Neural crest cell (in vitro differentiated cells): ENCODE measurements at regions not wholly inside any gene's neighbourhood (a gene's known extent, or its start where the extent isn't known, plus 50 kb on each side); places are given as distances from the start of the nearest gene placed in this dataset.

Source experiments
- DNase-seq: peaks from one replicate; pipeline ENCODE4 v3.0.0; 2021; ENCODE audit warnings: low read depth, mixed read lengths, low spot score
- H3K27ac Mint-ChIP-seq: one replicate; pipeline ENCODE4 v1.8.0; 2021; ENCODE audit warnings: mild to moderate bottlenecking, mixed read lengths; ENCODE audit not compliant: unreplicated experiment
- H3K27me3 Mint-ChIP-seq: 2 replicates; pipeline ENCODE4 v1.8.0; 2021; ENCODE audit warnings: low read depth, mild to moderate bottlenecking, mixed read lengths
- H3K36me3 Mint-ChIP-seq: 2 replicates; pipeline ENCODE4 v1.8.0; 2021; ENCODE audit warnings: low read depth, mild to moderate bottlenecking, mixed read lengths
- H3K4me1 Mint-ChIP-seq: 2 replicates; pipeline ENCODE4 v1.8.0; 2021; ENCODE audit warnings: mixed read lengths
- H3K4me3 Mint-ChIP-seq: one replicate; pipeline ENCODE4 v1.8.0; 2021; ENCODE audit warnings: mild to moderate bottlenecking, mixed read lengths
- H3K9me3 Mint-ChIP-seq: 2 replicates; pipeline ENCODE4 v1.8.0; 2021; ENCODE audit warnings: mixed read lengths
- TF ChIP-seq, protein P1 (sequence below): fragments of 200-600 bp; sonication (generic); conservative IDR thresholded peaks from 2 replicates; pipeline ENCODE4 v1.5.0; 2021; ENCODE audit warnings: antibody characterized with exemption, mild to moderate bottlenecking

GRCh38 chr4:181509073-181509472 is 734.1 kb upstream of the TENM3 start:
- Mint-ChIP-seq H3K9me3 (no peaks in the 10 kb centered on the region), H3K27me3 (peaks cover 3% of the 10 kb centered on the region), H3K4me3 (peak overlapping the region; percentile 20), H3K27ac (peak overlapping the region; percentile 10), H3K4me1 (peaks cover 52% of the 10 kb centered on the region), H3K36me3 (no peaks in the 10 kb centered on the region)
- DNase-seq = no peak
- TF ChIP-seq, protein P1, sequence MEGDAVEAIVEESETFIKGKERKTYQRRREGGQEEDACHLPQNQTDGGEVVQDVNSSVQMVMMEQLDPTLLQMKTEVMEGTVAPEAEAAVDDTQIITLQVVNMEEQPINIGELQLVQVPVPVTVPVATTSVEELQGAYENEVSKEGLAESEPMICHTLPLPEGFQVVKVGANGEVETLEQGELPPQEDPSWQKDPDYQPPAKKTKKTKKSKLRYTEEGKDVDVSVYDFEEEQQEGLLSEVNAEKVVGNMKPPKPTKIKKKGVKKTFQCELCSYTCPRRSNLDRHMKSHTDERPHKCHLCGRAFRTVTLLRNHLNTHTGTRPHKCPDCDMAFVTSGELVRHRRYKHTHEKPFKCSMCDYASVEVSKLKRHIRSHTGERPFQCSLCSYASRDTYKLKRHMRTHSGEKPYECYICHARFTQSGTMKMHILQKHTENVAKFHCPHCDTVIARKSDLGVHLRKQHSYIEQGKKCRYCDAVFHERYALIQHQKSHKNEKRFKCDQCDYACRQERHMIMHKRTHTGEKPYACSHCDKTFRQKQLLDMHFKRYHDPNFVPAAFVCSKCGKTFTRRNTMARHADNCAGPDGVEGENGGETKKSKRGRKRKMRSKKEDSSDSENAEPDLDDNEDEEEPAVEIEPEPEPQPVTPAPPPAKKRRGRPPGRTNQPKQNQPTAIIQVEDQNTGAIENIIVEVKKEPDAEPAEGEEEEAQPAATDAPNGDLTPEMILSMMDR = no peak

- no peak for DNase-seq
- TF ChIP-seq, protein P1 = no peak
- Mint-ChIP-seq H3K4me3 (no peak overlapping the region), H3K4me1 (peaks cover 22% of the 10 kb centered on the region), H3K36me3 (peaks cover 2% of the 10 kb centered on the region), H3K9me3 (peaks cover 3% of the 10 kb centered on the region), H3K27me3 (no peaks in the 10 kb centered on the region), H3K27ac (no peak overlapping the region)
Measured at GRCh38 chr4:181517491-181517890, 725.7 kb upstream of the TENM3 start.

- Mint-ChIP-seq H3K9me3 (peaks cover 6% of the 10 kb centered on the region), H3K27me3 (no peaks in the 10 kb centered on the region), H3K27ac (no peak overlapping the region), H3K4me1 (peaks cover 48% of the 10 kb centered on the region), H3K36me3 (peaks cover 2% of the 10 kb centered on the region), H3K4me3 (no peak overlapping the region)
- no peak for DNase-seq
- TF ChIP-seq, protein P1 = no peak
Measured at GRCh38 chr4:181520790-181521189, 722.4 kb upstream of the TENM3 start.

- peaks cover 1% of the 10 kb centered on the region for H3K36me3 Mint-ChIP-seq
- peaks cover 52% of the 10 kb centered on the region for H3K4me1 Mint-ChIP-seq
- no peak overlapping the region for H3K4me3 Mint-ChIP-seq
- H3K27ac Mint-ChIP-seq = no peak overlapping the region
- no peaks in the 10 kb centered on the region for H3K27me3 Mint-ChIP-seq
- DNase-seq = no peak
- peaks cover 6% of the 10 kb centered on the region for H3K9me3 Mint-ChIP-seq
- TF ChIP-seq, protein P1 = no peak
Measured at GRCh38 chr4:181523973-181524372, 719.2 kb upstream of the TENM3 start.

DNA sequence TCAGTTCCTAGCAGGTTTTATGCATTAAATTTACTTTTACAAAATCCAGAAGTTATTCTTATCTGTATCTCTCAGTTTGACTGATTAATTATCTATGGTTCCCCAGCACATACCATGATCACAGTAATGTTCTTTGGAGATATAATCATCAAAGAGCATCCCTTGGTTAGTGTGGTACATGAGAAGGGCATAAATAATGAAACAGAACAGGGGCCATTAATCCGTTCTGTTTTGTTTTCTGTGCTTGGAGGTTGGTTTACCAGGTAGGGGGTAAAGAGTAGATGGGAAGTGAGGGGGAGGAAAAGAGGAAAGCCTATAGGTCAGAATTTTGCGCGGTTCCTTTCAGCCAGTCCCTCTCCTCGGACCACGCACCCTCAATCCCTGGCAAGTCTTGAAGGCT is 718.7 kb upstream of the TENM3 start:
- no peak overlapping the region for H3K4me3 Mint-ChIP-seq
- no peak overlapping the region for H3K27ac Mint-ChIP-seq
- TF ChIP-seq, protein P1 = no peak
- H3K36me3 Mint-ChIP-seq = no peaks in the 10 kb centered on the region
- H3K27me3 Mint-ChIP-seq = no peaks in the 10 kb centered on the region
- DNase-seq = no peak
- H3K4me1 Mint-ChIP-seq = peaks cover 52% of the 10 kb centered on the region
- H3K9me3 Mint-ChIP-seq = peaks cover 5% of the 10 kb centered on the region

GRCh38 chr4:181525634-181526033 is 717.6 kb upstream of the TENM3 start:
- H3K27ac Mint-ChIP-seq = no peak overlapping the region

More at GRCh38 chr4:181525634-181526033, 717.6 kb upstream of the TENM3 start:
- Mint-ChIP-seq H3K36me3 (no peaks in the 10 kb centered on the region), H3K4me1 (peaks cover 46% of the 10 kb centered on the region), H3K4me3 (no peak overlapping the region), H3K9me3 (peaks cover 3% of the 10 kb centered on the region), H3K27me3 (no peaks in the 10 kb centered on the region)
- TF ChIP-seq, protein P1 = no peak
- no peak for DNase-seq
